HEK293 (cell line): ENCODE measurements at regions not wholly inside any gene's neighbourhood (a gene's known extent, or its start where the extent isn't known, plus 50 kb on each side); places are given as distances from the start of the nearest gene placed in this dataset.

Source experiments
- CTCF ChIA-PET: fragments of 350-600 bp; formaldehyde crosslinking; extraction: SDS; loops from one replicate; lab custom pipeline; 2021; ENCODE audit warnings: antibody characterized with exemption; lab: Yijun Ruan, JAX
- POLR2A ChIA-PET: fragments of 300-600 bp; formaldehyde crosslinking; extraction: SDS; loops from one replicate; lab custom pipeline; 2020; ENCODE audit warnings: antibody characterized with exemption, inconsistent platforms; lab: Yijun Ruan, JAX
- H3K27ac ChIP-seq: fragments of 200-500 bp; sonication (Bioruptor generic); 2 replicates; pipeline ENCODE4 v1.5.1; 2014; ENCODE audit warnings: low read depth, low read length, control low read depth, inconsistent platforms; ENCODE audit errors: extremely low read depth
- H3K36me3 ChIP-seq, 2 experiments: fragments of 200-500 bp in 1 of 2; sonication (Bioruptor generic) in 1 of 2; 1 replicate in 1 of 2; 2 replicates in 1 of 2; pipeline ENCODE4 v1.5.1; 2014 to 2017; ENCODE audit warnings: inconsistent platforms in 2 of 2, low read length in 2 of 2; ENCODE audit not compliant: control insufficient read depth in 2 of 2, insufficient read depth in 1 of 2
- H3K4me1 ChIP-seq: fragments of 200-500 bp; sonication (Bioruptor generic); 2 replicates; pipeline ENCODE4 v1.5.1; 2014; ENCODE audit warnings: mild to moderate bottlenecking, low read length, inconsistent platforms; ENCODE audit not compliant: control insufficient read depth, insufficient read depth
- H3K4me3 ChIP-seq: 2 replicates; pipeline ENCODE4 v1.5.1; 2011; ENCODE audit warnings: low read depth, mild to moderate bottlenecking, control low read depth, low read length, moderate library complexity
- H3K9me3 ChIP-seq: fragments of 200-500 bp; sonication (Bioruptor generic); 2 replicates; pipeline ENCODE4 v1.5.1; 2014; ENCODE audit warnings: low read depth, low read length, inconsistent platforms; ENCODE audit not compliant: control insufficient read depth, insufficient read depth
- PRDM10 ChIP-seq: fragments of 450-650 bp; formaldehyde crosslinking; IDR thresholded peaks from 2 replicates; pipeline ENCODE4 v1.5.1; 2016; ENCODE audit warnings: missing biosample characterization, missing genetic modification characterization
- REST ChIP-seq: fragments of 450-650 bp; formaldehyde crosslinking; IDR thresholded peaks from 2 replicates; pipeline ENCODE4 v1.5.1; 2016; ENCODE audit warnings: missing biosample characterization, missing genetic modification characterization
- SETDB1 ChIP-seq: IDR thresholded peaks from one replicate; pipeline ENCODE4 v1.6.1; 2017; ENCODE audit warnings: mild to moderate bottlenecking, low read length, moderate library complexity, mixed read lengths; ENCODE audit not compliant: insufficient read length
- TSHZ1 ChIP-seq: fragments of 450-650 bp; formaldehyde crosslinking; IDR thresholded peaks from 2 replicates; pipeline ENCODE4 v1.5.1; 2016; ENCODE audit warnings: missing biosample characterization, missing genetic modification characterization, borderline replicate concordance
- ZBTB1 ChIP-seq: fragments of 450-650 bp; formaldehyde crosslinking; IDR thresholded peaks from 2 replicates; pipeline ENCODE4 v1.5.1; 2016; ENCODE audit warnings: missing biosample characterization, missing genetic modification characterization
- ZBTB26 ChIP-seq: fragments of 450-650 bp; formaldehyde crosslinking; optimal IDR thresholded peaks from 2 replicates; pipeline ENCODE3; 2016; ENCODE audit warnings: missing biosample characterization, mild to moderate bottlenecking, missing genetic modification characterization
- ZFP3 ChIP-seq: fragments of 450-650 bp; formaldehyde crosslinking; IDR thresholded peaks from 2 replicates; pipeline ENCODE4 v1.5.1; 2016; ENCODE audit warnings: low read depth, missing biosample characterization, missing genetic modification characterization
- ZNF157 ChIP-seq: fragments of 450-650 bp; formaldehyde crosslinking; IDR thresholded peaks from 2 replicates; pipeline ENCODE4 v1.5.1; 2016; ENCODE audit warnings: missing biosample characterization, missing genetic modification characterization
- ZNF169 ChIP-seq: fragments of 450-650 bp; formaldehyde crosslinking; IDR thresholded peaks from 2 replicates; pipeline ENCODE4 v1.5.1; 2016; ENCODE audit warnings: missing biosample characterization, missing genetic modification characterization
- ZNF18 ChIP-seq: fragments of 450-650 bp; formaldehyde crosslinking; IDR thresholded peaks from 2 replicates; pipeline ENCODE4 v1.5.1; 2016; ENCODE audit warnings: missing biosample characterization, missing genetic modification characterization
- ZNF184 ChIP-seq: fragments of 450-650 bp; IDR thresholded peaks from 2 replicates; pipeline ENCODE4 v1.5.1; 2018; ENCODE audit warnings: missing biosample characterization, mild to moderate bottlenecking, missing genetic modification characterization
- ZNF223 ChIP-seq: fragments of 450-650 bp; formaldehyde crosslinking; IDR thresholded peaks from 2 replicates; pipeline ENCODE4 v1.5.1; 2016; ENCODE audit warnings: missing biosample characterization, missing genetic modification characterization
- ZNF24 ChIP-seq: fragments of 450-650 bp; formaldehyde crosslinking; IDR thresholded peaks from 2 replicates; pipeline ENCODE4 v1.5.1; 2016; ENCODE audit warnings: missing biosample characterization, missing genetic modification characterization
- ZNF280D ChIP-seq: fragments of 450-650 bp; formaldehyde crosslinking; IDR thresholded peaks from 2 replicates; pipeline ENCODE4 v1.5.1; 2016; ENCODE audit warnings: missing biosample characterization, missing genetic modification characterization
- ZNF610 ChIP-seq: fragments of 450-650 bp; formaldehyde crosslinking; IDR thresholded peaks from 2 replicates; pipeline ENCODE4 v1.5.1; 2016; ENCODE audit warnings: missing biosample characterization, missing genetic modification characterization, borderline replicate concordance
- ZNF76 ChIP-seq: fragments of 450-650 bp; formaldehyde crosslinking; IDR thresholded peaks from 2 replicates; pipeline ENCODE4; 2016; ENCODE audit warnings: low read depth, missing biosample characterization, missing genetic modification characterization, borderline replicate concordance
- ZNF843 ChIP-seq: fragments of 450-650 bp; formaldehyde crosslinking; IDR thresholded peaks from 2 replicates; pipeline ENCODE4 v1.5.1; 2016; ENCODE audit warnings: missing biosample characterization, missing genetic modification characterization
- ZSCAN5A ChIP-seq: fragments of 450-650 bp; formaldehyde crosslinking; IDR thresholded peaks from 2 replicates; pipeline ENCODE4 v1.5.1; 2016; ENCODE audit warnings: missing biosample characterization, missing genetic modification characterization

GRCh38 chr1:193747579-193747978 lies 561.2 kb upstream of the B3GALT2 start:
- CTCF ChIA-PET, result no interaction called here
- no peak overlapping the region for H3K4me3 ChIP-seq
- POLR2A ChIA-PET, result no interaction called here
- TF ChIP-seq PRDM10 (tag by site-specific recombination) (no peak), ZNF24 (tag by site-specific recombination) (no peak), ZNF223 (tag by site-specific recombination) (no peak), ZNF157 (tag by site-specific recombination) (no peak), ZNF610 (tag by site-specific recombination) (no peak), ZNF843 (tag by site-specific recombination) (no peak), ZNF280D (tag by site-specific recombination) (no peak), ZSCAN5A (tag by site-specific recombination) (no peak), ZFP3 (tag by site-specific recombination) (no peak), ZNF169 (tag by site-specific recombination) (no peak), ZNF76 (tag by site-specific recombination) (no peak), SETDB1 (no peak), ZNF18 (tag by site-specific recombination) (no peak), ZNF184 (tag by site-specific recombination) (no peak), REST (no peak), ZBTB1 (no peak), ZBTB26 (tag by site-specific recombination) (no peak), TSHZ1 (tag by site-specific recombination) (no peak)

More at GRCh38 chr1:193747579-193747978, 561.2 kb upstream of the B3GALT2 start:
- H3K4me1 ChIP-seq, result no peaks in the 10 kb centered on the region
- no peaks in the 10 kb centered on the region for H3K9me3 ChIP-seq
- no peaks in the 10 kb centered on the region for H3K36me3 ChIP-seq
- H3K27ac ChIP-seq, result no peak overlapping the region
